Lower leg skin (tissue), 4 donors: ENCODE measurements at regions not wholly inside any gene's neighbourhood (a gene's known extent, or its start where the extent isn't known, plus 50 kb on each side); places are given as distances from the start of the nearest gene placed in this dataset.

Experiments
- DNase-seq, 2 donors: peaks; one replicate each; pipeline ENCODE4 v3.0.0-alpha.2; 2019; ENCODE audit warnings: low spot score in 2 of 2
- H3K4me3 ChIP-seq: fragments of 200-600 bp; sonication (generic); 2 replicates; pipeline ENCODE4 v1.5.1; 2017; ENCODE audit warnings: mild to moderate bottlenecking, low read depth; ENCODE audit not compliant: poor library complexity, severe bottlenecking
- POLR2A ChIP-seq, 2 donors: fragments of 450-650 bp; IDR thresholded peaks; one replicate each; pipeline ENCODE4 v1.6.1; 2016 to 2017; ENCODE audit warnings: antibody characterized with exemption in 2 of 2, mild to moderate bottlenecking in 1 of 2, moderate library complexity in 1 of 2
- WGBS, 2 donors: methylation state at CpG; one replicate each; pipeline ENCODE4 v1.1.5; 2018; 5-methylcytosine and 5-hydroxymethylcytosine counted together
- intact Hi-C: fragments of 100-400 bp; cut with DNase I; formaldehyde crosslinking; loops from one replicate; pipeline ENCODE4 v1.15.0; 2023; ENCODE audit warnings: low total_unique reads
- TF ChIP-seq, protein P1 (sequence below), 3 donors: fragments of 450-650 bp; IDR thresholded peaks; one replicate each; pipeline ENCODE4 v1.5.1; 2016; ENCODE audit warnings: antibody characterized with exemption in 3 of 3, mild to moderate bottlenecking in 3 of 3, moderate library complexity in 2 of 3

DNA sequence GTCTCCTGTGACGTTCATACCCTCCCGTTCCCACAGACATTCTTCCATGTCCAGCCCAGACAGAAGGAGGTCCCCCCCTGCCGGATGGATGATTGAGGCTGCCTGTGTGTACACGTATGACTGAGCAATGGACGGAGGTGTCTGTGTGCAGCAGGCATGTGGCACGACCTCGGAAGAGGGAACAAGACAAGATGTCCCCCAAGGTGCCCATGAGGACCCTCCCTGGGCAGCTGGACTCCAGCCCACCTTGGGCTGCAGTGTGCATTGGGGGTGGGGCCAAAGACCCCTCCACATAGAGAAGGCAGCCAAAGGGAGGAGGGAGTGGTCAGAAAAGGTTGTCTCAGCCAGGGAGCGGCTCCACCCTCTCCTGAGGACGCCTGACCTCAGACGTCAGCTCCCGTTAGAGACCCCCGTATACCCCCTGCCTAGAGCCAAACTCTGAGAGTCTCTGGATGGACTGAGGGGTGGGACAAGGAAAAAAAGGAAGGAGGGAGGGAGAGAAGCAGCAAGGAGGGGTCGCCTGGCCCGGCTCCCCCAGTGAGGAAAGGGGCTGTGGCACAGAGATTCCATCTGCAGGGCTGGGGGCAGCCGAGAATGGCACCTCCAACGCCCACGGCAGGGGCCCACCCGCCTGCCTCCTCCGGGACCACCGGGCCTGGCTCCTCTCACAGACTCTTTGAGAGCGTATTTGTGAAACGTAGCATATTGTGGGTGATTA, 92.9 kb upstream of the BHLHE23 start:
- intact Hi-C loops = no loop called here
- 31 to 37% methylated on average over 22 of the region's 22 CpGs for WGBS, 2 donors
- TF ChIP-seq, protein P1, sequence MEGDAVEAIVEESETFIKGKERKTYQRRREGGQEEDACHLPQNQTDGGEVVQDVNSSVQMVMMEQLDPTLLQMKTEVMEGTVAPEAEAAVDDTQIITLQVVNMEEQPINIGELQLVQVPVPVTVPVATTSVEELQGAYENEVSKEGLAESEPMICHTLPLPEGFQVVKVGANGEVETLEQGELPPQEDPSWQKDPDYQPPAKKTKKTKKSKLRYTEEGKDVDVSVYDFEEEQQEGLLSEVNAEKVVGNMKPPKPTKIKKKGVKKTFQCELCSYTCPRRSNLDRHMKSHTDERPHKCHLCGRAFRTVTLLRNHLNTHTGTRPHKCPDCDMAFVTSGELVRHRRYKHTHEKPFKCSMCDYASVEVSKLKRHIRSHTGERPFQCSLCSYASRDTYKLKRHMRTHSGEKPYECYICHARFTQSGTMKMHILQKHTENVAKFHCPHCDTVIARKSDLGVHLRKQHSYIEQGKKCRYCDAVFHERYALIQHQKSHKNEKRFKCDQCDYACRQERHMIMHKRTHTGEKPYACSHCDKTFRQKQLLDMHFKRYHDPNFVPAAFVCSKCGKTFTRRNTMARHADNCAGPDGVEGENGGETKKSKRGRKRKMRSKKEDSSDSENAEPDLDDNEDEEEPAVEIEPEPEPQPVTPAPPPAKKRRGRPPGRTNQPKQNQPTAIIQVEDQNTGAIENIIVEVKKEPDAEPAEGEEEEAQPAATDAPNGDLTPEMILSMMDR (IDR thresholded peaks at IDR 0.05) = no peak
- TF ChIP-seq POLR2A (IDR thresholded peaks at IDR 0.05) = no peak
- H3K4me3 ChIP-seq = no peak overlapping the region
- DNase-seq = no peak

- peak in 1 of 2 donors; percentile 56 for DNase-seq
- intact Hi-C loops = no loop called here
- WGBS, 2 donors = 70 to 76% methylated on average over 6 of the region's 6 CpGs
Measured at GRCh38 chr20:63098195-63098810, 91.5 kb upstream of the BHLHE23 start.

DNA sequence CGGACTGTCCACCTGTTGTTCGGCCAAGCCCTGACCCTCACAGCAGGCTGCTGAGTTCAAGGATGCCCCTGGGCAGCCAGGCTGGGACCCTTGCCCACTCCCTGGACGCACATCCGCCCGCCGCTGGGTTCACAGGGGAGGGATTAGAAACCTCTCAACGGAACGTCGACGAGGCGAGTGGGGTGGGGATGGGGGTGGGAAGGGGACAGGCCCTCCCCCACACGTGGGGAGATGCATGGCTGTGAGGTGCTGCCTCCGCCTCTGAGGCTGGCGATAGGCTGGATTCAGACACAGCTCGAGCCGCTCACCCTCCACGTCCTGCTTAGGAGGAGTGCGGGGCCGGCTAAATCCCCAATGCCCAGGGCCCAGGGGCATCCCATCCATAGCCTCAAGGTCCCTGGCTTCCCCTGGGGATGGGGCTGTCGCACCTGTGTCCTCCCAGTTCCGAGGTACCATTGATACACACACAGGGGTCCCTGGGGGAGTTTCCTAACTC, 90.6 kb upstream of the BHLHE23 start:
- H3K4me3 ChIP-seq = no peak overlapping the region
- 72 to 77% methylated on average over 15 to 21 of the region's 21 CpGs for WGBS, 2 donors
- TF ChIP-seq, protein P1 (IDR thresholded peaks at IDR 0.05) = no peak
- TF ChIP-seq POLR2A (IDR thresholded peaks at IDR 0.05) = no peak
- intact Hi-C loops = no loop called here
- peak in 1 of 2 donors; percentile 80 for DNase-seq

More at GRCh38 chr20:63098195-63098810, 91.5 kb upstream of the BHLHE23 start:
- TF ChIP-seq POLR2A (IDR thresholded peaks at IDR 0.05) = no peak
- TF ChIP-seq, protein P1 (IDR thresholded peaks at IDR 0.05) = no peak
- no peak overlapping the region for H3K4me3 ChIP-seq

GRCh38 chr20:63096681-63097335, 90.0 kb upstream of the BHLHE23 start:
- 79 to 86% methylated on average over 12 to 13 of the region's 13 CpGs for WGBS, 2 donors
- H3K4me3 ChIP-seq = no peak overlapping the region
- intact Hi-C loops = no loop called here
- DNase-seq = peak in 1 of 2 donors; percentile 64
- TF ChIP-seq, protein P1 (IDR thresholded peaks at IDR 0.05) = no peak
- TF ChIP-seq POLR2A (IDR thresholded peaks at IDR 0.05) = no peak

GRCh38 chr20:63095718-63096654, 89.2 kb upstream of the BHLHE23 start:
- no peak for TF ChIP-seq POLR2A (IDR thresholded peaks at IDR 0.05)
- TF ChIP-seq, protein P1 (IDR thresholded peaks at IDR 0.05) = no peak
- DNase-seq = peak in 1 of 2 donors; percentile 68
- 62 to 70% methylated on average over 20 to 21 of the region's 21 CpGs for WGBS, 2 donors
- no peak overlapping the region for H3K4me3 ChIP-seq
- intact Hi-C loops = no loop called here
